Neutrophil (primary cell): ENCODE measurements at regions not wholly inside any gene's neighbourhood (a gene's known extent, or its start where the extent isn't known, plus 50 kb on each side); places are given as distances from the start of the nearest gene placed in this dataset.

Source experiments
- H3K27ac ChIP-seq: fragments of 200-600 bp; sonication (generic); 2 replicates; pipeline ENCODE4 v1.5.1; 2016; ENCODE audit warnings: mild to moderate bottlenecking, moderate library complexity
- H3K27me3 ChIP-seq: fragments of 200-600 bp; sonication (generic); 2 replicates; pipeline ENCODE4 v1.6.0; 2016; ENCODE audit warnings: mild to moderate bottlenecking
- H3K36me3 ChIP-seq: fragments of 200-600 bp; sonication (generic); 2 replicates; pipeline ENCODE4 v1.5.1; 2017
- H3K4me1 ChIP-seq, 2 experiments: fragments of 200-600 bp in 1 of 2; sonication (generic) in 1 of 2; 1 replicate in 1 of 2; 2 replicates in 1 of 2; pipeline versions ENCODE4 v1.5.1 to v1.6.1; 2013 to 2016; ENCODE audit warnings: low read depth in 1 of 2, low read length in 1 of 2, mild to moderate bottlenecking in 1 of 2, moderate library complexity in 1 of 2; ENCODE audit not compliant: control insufficient read depth in 1 of 2, insufficient read depth in 1 of 2
- H3K4me3 ChIP-seq, 2 experiments: fragments of 200-600 bp in 1 of 2; sonication (generic) in 1 of 2; 1 replicate in 1 of 2; 2 replicates in 1 of 2; pipeline ENCODE4 v1.5.1; 2013 to 2016; ENCODE audit warnings: low read depth in 1 of 2, low read length in 1 of 2, mild to moderate bottlenecking in 1 of 2, moderate library complexity in 1 of 2
- H3K9me3 ChIP-seq: fragments of 200-600 bp; sonication (generic); 2 replicates; pipeline ENCODE4 v1.5.1; 2016
- TF ChIP-seq, protein P1 (sequence below): fragments of 200-600 bp; sonication (generic); IDR thresholded peaks from 2 replicates; pipeline ENCODE4 v1.5.1; 2016; ENCODE audit warnings: antibody characterized with exemption

DNA sequence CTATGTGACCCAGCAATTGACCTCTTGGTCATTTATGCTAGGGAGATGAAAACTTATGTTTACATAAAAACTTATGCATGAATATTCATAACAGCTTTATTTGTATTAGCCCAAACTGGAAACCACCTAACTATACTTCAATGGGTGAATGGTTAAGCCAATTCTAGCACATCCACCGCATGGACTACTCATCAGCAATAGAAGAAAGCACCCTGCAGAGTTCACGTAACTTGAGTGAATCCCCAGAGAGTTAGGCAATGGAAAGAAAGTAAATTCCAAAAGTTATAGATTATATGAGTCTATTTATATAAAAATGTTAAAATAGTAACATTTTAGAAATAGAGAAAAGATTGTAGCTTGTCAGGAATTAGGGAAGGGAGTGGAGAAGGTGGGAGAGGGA, 60.2 kb upstream of the NRG3 start:
- Histone ChIP-seq H3K36me3 (no peaks in the 10 kb centered on the region), H3K4me1 (no peaks in the 10 kb centered on the region), H3K27ac (no peak overlapping the region), H3K27me3 (no peaks in the 10 kb centered on the region), H3K4me3 (no peak overlapping the region), H3K9me3 (no peaks in the 10 kb centered on the region)
- TF ChIP-seq, protein P1, sequence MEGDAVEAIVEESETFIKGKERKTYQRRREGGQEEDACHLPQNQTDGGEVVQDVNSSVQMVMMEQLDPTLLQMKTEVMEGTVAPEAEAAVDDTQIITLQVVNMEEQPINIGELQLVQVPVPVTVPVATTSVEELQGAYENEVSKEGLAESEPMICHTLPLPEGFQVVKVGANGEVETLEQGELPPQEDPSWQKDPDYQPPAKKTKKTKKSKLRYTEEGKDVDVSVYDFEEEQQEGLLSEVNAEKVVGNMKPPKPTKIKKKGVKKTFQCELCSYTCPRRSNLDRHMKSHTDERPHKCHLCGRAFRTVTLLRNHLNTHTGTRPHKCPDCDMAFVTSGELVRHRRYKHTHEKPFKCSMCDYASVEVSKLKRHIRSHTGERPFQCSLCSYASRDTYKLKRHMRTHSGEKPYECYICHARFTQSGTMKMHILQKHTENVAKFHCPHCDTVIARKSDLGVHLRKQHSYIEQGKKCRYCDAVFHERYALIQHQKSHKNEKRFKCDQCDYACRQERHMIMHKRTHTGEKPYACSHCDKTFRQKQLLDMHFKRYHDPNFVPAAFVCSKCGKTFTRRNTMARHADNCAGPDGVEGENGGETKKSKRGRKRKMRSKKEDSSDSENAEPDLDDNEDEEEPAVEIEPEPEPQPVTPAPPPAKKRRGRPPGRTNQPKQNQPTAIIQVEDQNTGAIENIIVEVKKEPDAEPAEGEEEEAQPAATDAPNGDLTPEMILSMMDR = no peak

DNA sequence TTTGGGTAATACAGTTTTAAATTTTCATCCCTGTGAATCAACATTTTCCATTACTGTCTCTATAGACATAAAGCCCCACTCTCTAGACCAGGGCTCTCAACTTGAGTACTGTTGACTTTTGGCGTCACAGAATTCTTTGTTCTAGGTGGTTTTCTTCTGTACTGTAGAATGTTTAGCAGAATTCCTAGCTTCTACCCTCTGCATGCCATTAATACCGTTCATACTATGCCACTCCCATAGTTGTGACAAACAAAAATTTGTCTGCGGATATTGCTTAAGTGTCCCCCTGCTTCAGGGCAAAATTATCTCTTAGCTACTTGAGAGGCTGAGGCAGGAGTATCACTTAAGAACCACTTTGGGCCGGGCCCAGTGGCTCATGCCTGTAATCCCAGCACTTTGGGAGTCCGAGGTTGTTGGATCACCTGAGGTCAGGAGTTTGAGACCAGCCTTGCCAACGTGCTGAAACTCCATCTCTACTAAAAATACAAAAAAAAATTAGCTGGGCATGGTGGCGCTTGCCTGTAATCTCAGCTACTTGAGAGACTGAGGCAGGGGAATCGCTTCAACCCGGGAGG, 57.3 kb upstream of the NRG3 start:
- H3K4me1 ChIP-seq = no peaks in the 10 kb centered on the region
- no peaks in the 10 kb centered on the region for H3K9me3 ChIP-seq
- no peaks in the 10 kb centered on the region for H3K36me3 ChIP-seq
- H3K27ac ChIP-seq = no peak overlapping the region
- H3K4me3 ChIP-seq = no peak overlapping the region
- no peaks in the 10 kb centered on the region for H3K27me3 ChIP-seq
- TF ChIP-seq, protein P1 = no peak

DNA sequence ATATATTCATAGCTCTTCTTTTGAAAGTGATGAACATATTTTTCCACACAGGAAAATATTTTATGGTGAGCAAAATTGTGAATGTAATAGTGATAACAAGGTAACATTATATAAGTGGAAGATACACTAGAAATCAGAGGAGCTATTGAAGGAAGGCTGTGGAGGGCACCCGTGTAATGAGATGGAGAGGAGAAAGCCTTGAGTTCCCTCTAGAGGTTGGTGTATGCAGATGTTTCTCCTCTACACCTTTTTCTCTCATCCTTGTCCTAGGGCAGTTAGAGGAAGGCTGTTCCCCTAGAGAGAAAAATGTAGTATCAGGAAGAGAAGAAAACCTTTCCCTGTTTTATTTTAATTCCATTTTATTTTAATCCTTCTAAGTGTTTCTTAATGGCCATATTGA, 54.6 kb upstream of the NRG3 start:
- Histone ChIP-seq H3K9me3 (no peaks in the 10 kb centered on the region), H3K4me3 (no peak overlapping the region), H3K27ac (no peak overlapping the region), H3K4me1 (no peaks in the 10 kb centered on the region), H3K36me3 (no peaks in the 10 kb centered on the region), H3K27me3 (no peaks in the 10 kb centered on the region)
- TF ChIP-seq, protein P1 = no peak
